ENCODE measurements at regions not wholly inside any gene's neighbourhood (a gene's known extent, or its start where the extent isn't known, plus 50 kb on each side); places are given as distances from the start of the nearest gene placed in this dataset.

DNA sequence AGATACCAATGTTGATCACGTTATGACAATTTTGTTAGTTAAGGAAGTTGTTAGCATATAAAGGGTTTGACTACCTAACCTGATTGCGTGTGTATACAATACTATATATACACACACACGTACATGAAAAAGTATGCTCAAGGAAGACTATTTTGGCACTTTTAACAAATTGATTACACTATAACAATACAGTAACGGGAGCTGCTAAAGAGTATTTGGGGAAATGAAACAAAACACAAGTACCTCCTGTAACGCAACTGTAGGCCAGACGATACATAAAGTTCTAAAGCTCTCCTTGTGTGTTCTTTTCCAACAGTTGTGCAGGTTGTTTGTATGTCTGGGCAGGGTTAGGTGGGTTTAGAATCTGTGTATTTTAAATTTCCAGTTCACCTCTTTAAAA is 98.7 kb downstream of the PLEKHG1 start:
- Histone ChIP-seq H3K4me2 (ENCODE audit: insufficient read depth, low read length) (no peak overlapping the region), H3K4me3 (no peak overlapping the region), H3K36me3 (ENCODE audit: control insufficient read depth, insufficient read depth, low read length) (no peaks in the 10 kb centered on the region), H3K79me2 (ENCODE audit: control insufficient read depth, insufficient read depth, low read length) (no peaks in the 10 kb centered on the region), H3K4me1 (replicated peaks in 1 of 2; ENCODE audit: control insufficient read depth in 2 of 2, insufficient read depth in 2 of 2, low read length in 2 of 2) (no peaks in the 10 kb centered on the region), H3K9me3 (replicated peaks; ENCODE audit: control insufficient read depth, insufficient read depth, low read depth, low read length) (no peaks in the 10 kb centered on the region), H3K9ac (ENCODE audit: insufficient read depth in 1 of 2, low read depth in 2 of 2, low read length in 2 of 2) (no peak overlapping the region), H3K27me3 (ENCODE audit: control insufficient read depth in 2 of 2, insufficient read depth in 2 of 2, low read length in 2 of 2) (peaks cover 22 to 25% of the 10 kb centered on the region in 2 experiments), H4K20me1 (replicated peaks; ENCODE audit: control insufficient read depth, insufficient read depth, low read length) (no peaks in the 10 kb centered on the region), H3K27ac (ENCODE audit: extremely low read depth, low read depth, low read length) (no peak overlapping the region), H2AFZ (ENCODE audit: low read depth, low read length) (no peak overlapping the region), H3K9me1 (ENCODE audit: control insufficient read depth, insufficient read depth, low read length) (no peaks in the 10 kb centered on the region)
- CTCF ChIA-PET (ENCODE audit: low intra/inter-chr PET ratio) = no interaction called here
- POLR2A ChIA-PET = no interaction called here
- TF ChIP-seq GATA2 (CRISPR knock-in tag; IDR thresholded peaks at IDR 0.05) (no peak), ZNF764 (CRISPR knock-in tag; IDR thresholded peaks at IDR 0.05; ENCODE audit: low read depth) (no peak), TRIM24 (IDR thresholded peaks at IDR 0.05) (no peak), KDM5B (IDR thresholded peaks at IDR 0.05; ENCODE audit: insufficient replicate concordance, low read depth, low read length) (no peak), ZNF253 (CRISPR knock-in tag; conservative IDR thresholded peaks at IDR 0.05) (no peak), GTF2A2 (tag; IDR thresholded peaks at IDR 0.05) (no peak), ILK (tag; IDR thresholded peaks at IDR 0.05; ENCODE audit: borderline replicate concordance, low read depth) (no peak), MCM7 (IDR thresholded peaks at IDR 0.05) (no peak), POLR2AphosphoS5 (IDR thresholded peaks at IDR 0.05; ENCODE audit: control insufficient read depth, insufficient read depth, low read depth, low read length) (no peak), PHTF2 (CRISPR knock-in tag; IDR thresholded peaks at IDR 0.05) (no peak), ZBTB7A (IDR thresholded peaks at IDR 0.05; ENCODE audit: borderline replicate concordance, control insufficient read depth, low read depth, low read length) (no peak), PCBP2 (IDR thresholded peaks at IDR 0.05; ENCODE audit: low read depth, low read length, poor library complexity, severe bottlenecking) (no peak), SIRT6 (IDR thresholded peaks at IDR 0.05; ENCODE audit: low read depth, low read length) (no peak), PYGO2 (tag; IDR thresholded peaks at IDR 0.05) (no peak), HNRNPUL1 (IDR thresholded peaks at IDR 0.05; ENCODE audit: low read length) (no peak), ZZZ3 (IDR thresholded peaks at IDR 0.05) (no peak), L3MBTL2 (IDR thresholded peaks at IDR 0.05) (no peak), SRSF3 (IDR thresholded peaks at IDR 0.05; ENCODE audit: insufficient read depth, low read length) (no peak)
- TF ChIP-seq, protein P1, sequence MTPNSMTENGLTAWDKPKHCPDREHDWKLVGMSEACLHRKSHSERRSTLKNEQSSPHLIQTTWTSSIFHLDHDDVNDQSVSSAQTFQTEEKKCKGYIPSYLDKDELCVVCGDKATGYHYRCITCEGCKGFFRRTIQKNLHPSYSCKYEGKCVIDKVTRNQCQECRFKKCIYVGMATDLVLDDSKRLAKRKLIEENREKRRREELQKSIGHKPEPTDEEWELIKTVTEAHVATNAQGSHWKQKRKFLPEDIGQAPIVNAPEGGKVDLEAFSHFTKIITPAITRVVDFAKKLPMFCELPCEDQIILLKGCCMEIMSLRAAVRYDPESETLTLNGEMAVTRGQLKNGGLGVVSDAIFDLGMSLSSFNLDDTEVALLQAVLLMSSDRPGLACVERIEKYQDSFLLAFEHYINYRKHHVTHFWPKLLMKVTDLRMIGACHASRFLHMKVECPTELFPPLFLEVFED (CRISPR knock-in tag; conservative IDR thresholded peaks at IDR 0.05) = no peak
- no peak for ATAC-seq
- 0% methylated on average over 6 of the region's 6 CpGs for WGBS (ENCODE audit: insufficient coverage, low coverage, missing lambda C conversion rate)
- in situ Hi-C loops (cut with MboI) = no loop called here
- intact Hi-C loops (cut with micrococcal nuclease) = no loop called here
- no peak for FAIRE-seq
- BruUV-seq (replicated peaks) = no TSS peak
- DNase-seq (ENCODE audit: extremely low read depth in 1 of 4, low spot score in 3 of 4) = no peak
